Natural killer cell (primary cell): ENCODE measurements at regions not wholly inside any gene's neighbourhood (a gene's known extent, or its start where the extent isn't known, plus 50 kb on each side); places are given as distances from the start of the nearest gene placed in this dataset.
"Not testable (repeated sequence)": the region's sequence is repeated elsewhere in the genome, so short reads cannot be mapped to it uniquely, and the experiment has no call there.

ENCODE experiments used
- ATAC-seq, 3 donors: fragments of 150-1000 bp in 2 of 3; fragments of 200-7000 bp in 1 of 3; cut with Tn5 transposase; 1 replicate in 1 of 3; 2 replicates in 2 of 3; pipeline ENCODE4 v1.10.0; 2021; ENCODE audit warnings: mild to moderate bottlenecking in 2 of 3, moderate library complexity in 2 of 3
- DNase-seq, 2 donors: peaks; one replicate each; pipeline versions ENCODE4 v3.0.0 to v3.0.0-alpha.2; 2013 to 2021; ENCODE audit warnings: mixed read lengths in 1 of 2
- H3K27ac ChIP-seq: one replicate; pipeline ENCODE4 v1.5.1; 2013; ENCODE audit warnings: mild to moderate bottlenecking, low read length
- H3K27me3 ChIP-seq: one replicate; pipeline ENCODE4 v1.6.1; 2013; ENCODE audit warnings: low read length; ENCODE audit not compliant: control insufficient read depth, insufficient read depth
- H3K36me3 ChIP-seq: one replicate; pipeline ENCODE4 v1.6.1; 2013; ENCODE audit warnings: low read length; ENCODE audit not compliant: control insufficient read depth, insufficient read depth
- H3K4me1 ChIP-seq: one replicate; pipeline ENCODE4 v1.6.1; 2013; ENCODE audit warnings: low read length; ENCODE audit not compliant: control insufficient read depth, insufficient read depth
- H3K4me3 ChIP-seq: one replicate; pipeline ENCODE4 v1.5.1; 2013; ENCODE audit warnings: low read length
- H3K9me3 ChIP-seq: one replicate; pipeline ENCODE4 v1.6.1; 2013; ENCODE audit warnings: low read length; ENCODE audit not compliant: control insufficient read depth, insufficient read depth
- H3K27ac Mint-ChIP-seq, 2 donors: one replicate each; pipeline ENCODE4 v1.8.0; 2022; ENCODE audit warnings: mild to moderate bottlenecking in 2 of 2, mixed read lengths in 2 of 2, moderate library complexity in 1 of 2
- H3K27me3 Mint-ChIP-seq, 2 donors: one replicate each; pipeline ENCODE4 v1.8.0; 2022; ENCODE audit warnings: low read depth in 2 of 2, mixed read lengths in 2 of 2
- H3K36me3 Mint-ChIP-seq: one replicate; pipeline ENCODE4 v1.8.0; 2022; ENCODE audit warnings: mixed read lengths
- H3K4me1 Mint-ChIP-seq, 2 donors: one replicate each; pipeline ENCODE4 v1.8.0; 2022; ENCODE audit warnings: mixed read lengths in 2 of 2
- H3K4me3 Mint-ChIP-seq: one replicate; pipeline ENCODE4 v1.8.0; 2022; ENCODE audit warnings: mild to moderate bottlenecking, moderate library complexity, mixed read lengths
- H3K9me3 Mint-ChIP-seq, 2 donors: one replicate each; pipeline ENCODE4 v1.8.0; 2022; ENCODE audit warnings: mixed read lengths in 2 of 2
- CTCF ChIP-seq: fragments of 200-600 bp; IDR thresholded peaks from one replicate; pipeline ENCODE4 v1.8.0; 2022; ENCODE audit warnings: antibody characterized with exemption
- WGBS: methylation state at CpG from one replicate; pipeline ENCODE4 v1.1.7; 2013; ENCODE audit warnings: missing lambda C conversion rate; ENCODE audit not compliant: insufficient coverage; 5-methylcytosine and 5-hydroxymethylcytosine counted together
- intact Hi-C: fragments of 100-400 bp; cut with micrococcal nuclease; formaldehyde crosslinking; loops from one replicate; pipeline ENCODE4 v1.14.2; 2022

- 88% methylated on average over 9 of the region's 9 CpGs for WGBS
- H3K4me3 ChIP-seq = no peak overlapping the region
- H3K36me3 ChIP-seq = no peaks in the 10 kb centered on the region
- Mint-ChIP-seq H3K27me3 (no peaks in the 10 kb centered on the region), H3K36me3 (no peaks in the 10 kb centered on the region), H3K4me3 (no peak overlapping the region), H3K4me1 (no peaks in the 10 kb centered on the region), H3K27ac (no peak overlapping the region), H3K9me3 (peaks cover 0 to 5% of the 10 kb centered on the region in 2 donors)
- no peaks in the 10 kb centered on the region for H3K4me1 ChIP-seq
- H3K27me3 ChIP-seq = no peaks in the 10 kb centered on the region
- no peak for DNase-seq
- no peak for ATAC-seq
- no peak for TF ChIP-seq CTCF
- H3K27ac ChIP-seq = no peak overlapping the region
- intact Hi-C loops = no loop called here
- peaks cover 3% of the 10 kb centered on the region for H3K9me3 ChIP-seq
These were observed 974.5 kb downstream of the LTN1 start for GRCh38 chr21:28018213-28018612.

DNA sequence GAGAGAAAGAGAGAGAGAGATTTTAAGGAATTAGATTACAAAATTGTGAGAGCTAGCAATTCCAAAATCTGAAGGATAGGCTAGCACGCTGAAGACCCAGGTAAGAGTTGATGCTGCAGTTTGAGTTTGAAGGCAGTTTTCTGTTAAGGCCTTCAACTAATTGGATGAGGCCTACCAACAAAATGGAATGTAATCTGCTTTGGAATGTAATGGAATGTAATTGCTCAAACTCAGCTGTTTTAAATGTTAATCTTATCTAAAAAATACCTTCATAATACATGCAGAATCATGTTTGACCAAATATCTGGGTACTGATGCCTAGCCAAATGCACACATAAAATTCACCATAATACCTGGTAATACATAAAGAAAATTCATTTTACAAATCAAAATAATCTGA is 976.1 kb downstream of the LTN1 start:
- Histone ChIP-seq H3K36me3 (no peaks in the 10 kb centered on the region), H3K9me3 (peaks cover 3% of the 10 kb centered on the region), H3K4me3 (no peak overlapping the region), H3K4me1 (no peaks in the 10 kb centered on the region), H3K27me3 (no peaks in the 10 kb centered on the region), H3K27ac (no peak overlapping the region)
- DNase-seq (no peak), ATAC-seq (no peak)
- Mint-ChIP-seq H3K27ac (no peak overlapping the region), H3K4me3 (no peak overlapping the region), H3K9me3 (peaks cover 2 to 8% of the 10 kb centered on the region in 2 donors), H3K27me3 (no peaks in the 10 kb centered on the region), H3K36me3 (no peaks in the 10 kb centered on the region), H3K4me1 (no peaks in the 10 kb centered on the region)
- no peak for TF ChIP-seq CTCF
- intact Hi-C loops = no loop called here
- 100% methylated on average over 1 of the region's 1 CpG for WGBS

DNA sequence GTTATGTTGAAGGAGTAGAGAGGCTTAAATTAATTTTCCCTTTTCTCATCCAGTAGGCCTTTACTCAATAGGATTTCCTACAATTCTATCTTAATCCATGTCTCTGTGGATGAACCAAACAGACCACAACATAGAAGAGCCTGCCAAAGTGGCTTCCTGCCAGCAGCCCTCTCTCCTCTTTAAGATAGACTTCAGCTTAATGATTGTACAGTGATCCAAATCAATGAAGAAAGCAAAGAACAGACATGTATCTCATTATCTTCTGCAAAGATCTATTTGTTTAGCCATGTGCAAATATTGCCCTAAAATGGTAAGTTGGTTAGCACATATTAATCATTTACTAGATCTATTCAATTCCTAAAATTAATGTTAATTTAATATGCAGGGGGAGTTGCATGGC is 979.6 kb downstream of the LTN1 start:
- H3K4me1 ChIP-seq, DNase-seq, intact Hi-C loops, H3K27me3 Mint-ChIP-seq, H3K36me3 Mint-ChIP-seq, H3K9me3 Mint-ChIP-seq, H3K9me3 ChIP-seq, H3K36me3 ChIP-seq, H3K4me3 Mint-ChIP-seq, H3K27me3 ChIP-seq, H3K27ac Mint-ChIP-seq, H3K4me3 ChIP-seq, ATAC-seq, H3K27ac ChIP-seq, H3K4me1 Mint-ChIP-seq: not testable (repeated sequence)

DNA sequence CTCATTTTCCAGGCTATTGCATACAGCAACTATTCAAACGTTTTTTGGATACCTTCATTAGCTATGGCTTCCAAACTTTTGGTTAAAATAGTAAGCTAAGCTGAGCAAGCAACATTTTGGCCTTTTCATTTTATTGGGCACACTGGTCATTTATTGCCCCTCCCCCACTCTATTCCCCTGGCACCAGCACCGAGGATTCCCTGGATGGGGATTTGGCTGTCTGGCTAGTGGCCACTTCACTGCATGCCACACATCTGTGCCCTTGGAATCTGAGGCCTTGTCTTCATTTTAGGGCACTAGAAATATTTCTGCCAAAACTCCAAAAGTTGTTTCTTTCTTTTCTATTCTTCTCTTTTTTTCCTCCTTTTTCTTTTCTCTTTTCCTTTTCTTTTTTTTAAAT is 980.7 kb downstream of the LTN1 start:
- DNase-seq = not testable (repeated sequence)

DNA sequence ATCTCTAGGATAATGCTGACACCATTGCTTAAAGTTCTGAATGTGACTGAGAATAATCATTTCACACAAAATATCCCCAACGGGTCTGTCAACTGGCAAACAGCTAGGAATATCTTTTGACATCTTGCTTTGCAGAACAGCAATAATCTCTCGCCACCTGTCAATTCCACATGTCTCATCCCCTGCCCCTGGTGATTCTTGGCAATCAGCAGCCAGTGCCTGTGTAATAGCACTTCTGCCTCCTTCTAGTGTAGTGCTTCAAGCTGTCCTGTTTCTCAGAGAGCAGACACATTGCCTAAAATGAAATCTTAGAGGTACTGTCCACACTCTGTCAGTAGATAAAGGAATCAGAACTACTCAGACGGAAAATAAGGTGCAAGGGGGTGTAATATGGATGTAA is 984.4 kb downstream of the LTN1 start:
- H3K4me3 ChIP-seq, H3K4me3 Mint-ChIP-seq, H3K9me3 ChIP-seq, H3K27me3 Mint-ChIP-seq, DNase-seq, H3K36me3 ChIP-seq, ATAC-seq, H3K9me3 Mint-ChIP-seq, H3K27ac ChIP-seq, H3K4me1 ChIP-seq, intact Hi-C loops, H3K27ac Mint-ChIP-seq, H3K36me3 Mint-ChIP-seq, H3K4me1 Mint-ChIP-seq, H3K27me3 ChIP-seq: not testable (repeated sequence)
- WGBS = 80% methylated on average over 3 of the region's 3 CpGs

More for the DNA sequence above, 980.7 kb downstream of the LTN1 start:
- H3K9me3 ChIP-seq, intact Hi-C loops, H3K27ac ChIP-seq, H3K4me1 ChIP-seq, H3K36me3 ChIP-seq, H3K9me3 Mint-ChIP-seq, ATAC-seq, H3K4me3 ChIP-seq, H3K4me3 Mint-ChIP-seq, H3K4me1 Mint-ChIP-seq, H3K36me3 Mint-ChIP-seq, H3K27me3 ChIP-seq, H3K27ac Mint-ChIP-seq, H3K27me3 Mint-ChIP-seq: not testable (repeated sequence)
- 45% methylated on average over 1 of the region's 2 CpGs for WGBS

DNA sequence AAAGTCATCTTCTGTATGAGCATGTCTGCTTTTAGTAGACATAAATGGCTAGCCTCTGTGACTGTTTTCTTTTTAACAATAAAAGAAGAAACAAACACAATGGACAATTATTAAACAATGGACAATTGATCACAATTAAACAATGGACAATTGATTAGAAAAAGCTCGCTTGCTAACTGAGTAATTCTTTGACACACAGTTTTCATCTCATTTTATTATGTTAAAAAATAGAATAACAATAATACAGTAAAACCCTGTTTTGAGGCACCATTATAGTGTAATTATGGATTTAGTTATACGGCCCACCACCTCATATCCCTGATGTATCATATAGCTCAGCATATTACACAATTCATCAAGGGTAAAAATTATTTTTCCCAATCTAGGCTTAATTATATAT is 989.0 kb downstream of the LTN1 start:
- H3K27ac ChIP-seq, H3K4me1 Mint-ChIP-seq, H3K36me3 ChIP-seq, H3K27me3 Mint-ChIP-seq, H3K4me1 ChIP-seq, H3K27ac Mint-ChIP-seq, H3K4me3 ChIP-seq, H3K36me3 Mint-ChIP-seq, H3K9me3 ChIP-seq, DNase-seq, H3K4me3 Mint-ChIP-seq, intact Hi-C loops, H3K9me3 Mint-ChIP-seq, H3K27me3 ChIP-seq, ATAC-seq: not testable (repeated sequence)
- no CpG with 5 or more reads among the region's 2 CpGs for WGBS

- H3K4me3 Mint-ChIP-seq, H3K4me1 ChIP-seq, intact Hi-C loops, H3K9me3 ChIP-seq, H3K36me3 ChIP-seq, H3K27me3 ChIP-seq, H3K27me3 Mint-ChIP-seq, H3K27ac ChIP-seq, H3K27ac Mint-ChIP-seq, ATAC-seq, H3K4me1 Mint-ChIP-seq, H3K4me3 ChIP-seq, H3K36me3 Mint-ChIP-seq, H3K9me3 Mint-ChIP-seq, DNase-seq: not testable (repeated sequence)
- WGBS = 90% methylated on average over 4 of the region's 4 CpGs
These were observed 995.8 kb downstream of the LTN1 start for GRCh38 chr21:27996906-27997305.
